ENCODE measurements at regions not wholly inside any gene's neighbourhood (a gene's known extent, or its start where the extent isn't known, plus 50 kb on each side); places are given as distances from the start of the nearest gene placed in this dataset.

DNA sequence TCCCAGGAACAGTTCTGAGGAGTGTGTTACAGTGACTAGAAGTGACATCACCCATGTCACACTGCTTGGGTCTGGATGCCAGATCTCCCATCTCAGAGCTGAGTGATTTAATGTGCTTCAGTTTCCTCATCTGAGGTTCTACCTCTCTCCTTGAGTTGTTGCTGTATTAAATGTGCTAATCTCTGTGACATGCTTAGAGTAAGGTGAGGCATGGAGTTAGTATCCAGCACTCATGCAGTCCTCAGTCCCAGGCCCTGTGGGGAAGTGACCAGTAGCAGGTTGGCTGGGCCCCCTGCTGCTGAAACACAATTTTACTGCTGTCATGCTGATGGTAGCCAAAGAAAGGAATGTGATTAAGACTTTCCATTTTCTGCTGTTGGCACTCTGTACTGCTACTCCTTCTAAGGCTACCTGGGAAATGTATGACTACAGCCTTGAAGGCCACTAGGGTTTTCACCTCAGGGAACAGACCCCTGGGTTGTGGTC lies 639.6 kb downstream of the MID1IP1 start:
- Histone ChIP-seq H2AFZ (ENCODE audit: low read length) (no peak overlapping the region), H3K56ac (ENCODE audit: insufficient read length, low read depth, low read length) (no peak overlapping the region), H3K27ac (ENCODE audit: insufficient read length, low read depth, low read length) (no peak overlapping the region), H3K27me3 (ENCODE audit: insufficient read depth, low read length) (no peaks in the 10 kb centered on the region), H3K4me2 (ENCODE audit: insufficient read depth, insufficient read length, low read length) (no peak overlapping the region), H4K5ac (ENCODE audit: insufficient read length, low read depth, low read length) (no peak overlapping the region), H3K23ac (ENCODE audit: insufficient read length, low read depth, low read length) (no peak overlapping the region), H2AK5ac (ENCODE audit: insufficient read length, low read length) (no peak overlapping the region), H4K8ac (replicated peaks; ENCODE audit: insufficient read length, low read depth, low read length) (no peak overlapping the region), H2BK15ac (ENCODE audit: low read depth, low read length) (no peak overlapping the region), H3K4me1 (ENCODE audit: insufficient read depth, low read length) (peaks cover 3% of the 10 kb centered on the region; the same call in 1 of the 2 replicates), H2BK12ac (ENCODE audit: insufficient read length, low read depth, low read length) (no peak overlapping the region), H3K23me2 (ENCODE audit: insufficient read length, low read depth, low read length, poor library complexity, severe bottlenecking) (no peaks in the 10 kb centered on the region), H2BK5ac (ENCODE audit: insufficient read length, low read length) (no peak overlapping the region), H3K79me1 (ENCODE audit: insufficient read depth, low read depth, low read length, poor library complexity, severe bottlenecking) (no peaks in the 10 kb centered on the region), H3K9me3 (ENCODE audit: control insufficient read depth, low read depth, low read length) (no peaks in the 10 kb centered on the region), H4K91ac (ENCODE audit: insufficient read length, low read depth, low read length) (no peak overlapping the region), H3K9ac (ENCODE audit: extremely low read depth, insufficient read length, low read length) (no peak overlapping the region), H2BK20ac (ENCODE audit: low read depth, low read length, poor library complexity, severe bottlenecking) (no peak overlapping the region), H3K79me2 (ENCODE audit: insufficient read depth, low read length) (no peaks in the 10 kb centered on the region), H3K18ac (ENCODE audit: insufficient read length, low read depth, low read length) (no peak overlapping the region), H3K14ac (ENCODE audit: insufficient read depth, low read length) (no peak overlapping the region), H4K20me1 (ENCODE audit: control insufficient read depth, insufficient read depth, insufficient read length) (no peaks in the 10 kb centered on the region), H2BK120ac (ENCODE audit: low read depth, low read length, poor library complexity, severe bottlenecking) (no peak overlapping the region), H3K4ac (ENCODE audit: low read depth, low read length) (no peak overlapping the region), H3T11ph (ENCODE audit: low read length) (no peak overlapping the region)
- TF ChIP-seq, protein P1, sequence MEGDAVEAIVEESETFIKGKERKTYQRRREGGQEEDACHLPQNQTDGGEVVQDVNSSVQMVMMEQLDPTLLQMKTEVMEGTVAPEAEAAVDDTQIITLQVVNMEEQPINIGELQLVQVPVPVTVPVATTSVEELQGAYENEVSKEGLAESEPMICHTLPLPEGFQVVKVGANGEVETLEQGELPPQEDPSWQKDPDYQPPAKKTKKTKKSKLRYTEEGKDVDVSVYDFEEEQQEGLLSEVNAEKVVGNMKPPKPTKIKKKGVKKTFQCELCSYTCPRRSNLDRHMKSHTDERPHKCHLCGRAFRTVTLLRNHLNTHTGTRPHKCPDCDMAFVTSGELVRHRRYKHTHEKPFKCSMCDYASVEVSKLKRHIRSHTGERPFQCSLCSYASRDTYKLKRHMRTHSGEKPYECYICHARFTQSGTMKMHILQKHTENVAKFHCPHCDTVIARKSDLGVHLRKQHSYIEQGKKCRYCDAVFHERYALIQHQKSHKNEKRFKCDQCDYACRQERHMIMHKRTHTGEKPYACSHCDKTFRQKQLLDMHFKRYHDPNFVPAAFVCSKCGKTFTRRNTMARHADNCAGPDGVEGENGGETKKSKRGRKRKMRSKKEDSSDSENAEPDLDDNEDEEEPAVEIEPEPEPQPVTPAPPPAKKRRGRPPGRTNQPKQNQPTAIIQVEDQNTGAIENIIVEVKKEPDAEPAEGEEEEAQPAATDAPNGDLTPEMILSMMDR (conservative IDR thresholded peaks at IDR 0.05), result no peak
- Mint-ChIP-seq H3K27me3 (ENCODE audit: low read depth) (peaks cover 8% of the 10 kb centered on the region), H3K4me3 (no peak overlapping the region), H3K9me3 (peaks cover 71 to 77% of the 10 kb centered on the region in 2 experiments), H3K4me1 (peaks cover 13 to 23% of the 10 kb centered on the region in 2 experiments), H3K27ac (no peak overlapping the region), H3K36me3 (ENCODE audit: insufficient read depth in 1 of 3, low read depth in 3 of 3) (peaks cover 5 to 9% (median 7%) of the 10 kb centered on the region in 3 experiments; a peak in 6 of 7 replicates)
- DNase-seq, result no peak

Data from H9 (cell line).